MM.1S (cell line): ENCODE measurements at regions not wholly inside any gene's neighbourhood (a gene's known extent, or its start where the extent isn't known, plus 50 kb on each side); places are given as distances from the start of the nearest gene placed in this dataset.

Experiments used
- CTCF ChIP-seq: fragments of 300-600 bp; sonication (generic); IDR thresholded peaks from 2 replicates; pipeline ENCODE4 v1.5.1; 2016; ENCODE audit warnings: antibody characterized with exemption, low read length, mixed read lengths
- EZH2 ChIP-seq: fragments of 300-600 bp; sonication (generic); optimal IDR thresholded peaks from 2 replicates; pipeline ENCODE3; 2017; ENCODE audit warnings: low read depth, mild to moderate bottlenecking, antibody characterized with exemption, low read length, mixed read lengths

DNA sequence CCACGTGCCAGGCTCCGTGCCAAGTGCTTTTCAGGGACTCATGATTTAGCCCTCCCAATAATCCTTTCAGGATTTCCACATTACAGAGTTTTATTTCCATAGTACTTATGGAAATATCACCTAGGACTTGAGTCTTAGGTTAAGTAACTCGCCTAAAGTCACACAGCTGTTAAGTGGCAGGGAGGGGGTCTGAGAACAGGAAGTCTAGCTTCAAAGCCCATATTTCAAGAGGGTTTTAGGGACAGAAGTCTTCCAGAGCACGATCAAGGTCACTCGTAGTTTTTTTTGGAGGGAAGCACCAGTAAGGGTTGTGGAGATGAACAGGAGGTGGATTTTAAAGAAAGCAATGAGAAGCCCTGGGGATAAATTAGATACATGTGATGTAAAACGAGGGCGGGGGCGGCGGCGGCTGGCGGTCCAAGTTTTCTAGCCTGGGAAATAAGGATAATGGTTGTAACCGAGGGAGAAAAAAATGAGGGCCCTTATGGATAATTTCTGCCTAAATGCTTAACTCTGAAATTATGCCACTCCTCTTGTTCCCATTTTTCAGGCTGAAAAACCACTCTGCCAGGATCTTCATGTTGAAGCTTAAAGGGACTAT lies 192.6 kb upstream of the FOXN3 start:
- no peak for TF ChIP-seq CTCF
- TF ChIP-seq EZH2: no peak
